H9 (cell line): ENCODE measurements at regions not wholly inside any gene's neighbourhood (a gene's known extent, or its start where the extent isn't known, plus 50 kb on each side); places are given as distances from the start of the nearest gene placed in this dataset.

ENCODE experiments used
- DNase-seq: peaks from one replicate; pipeline ENCODE4 v3.0.0-alpha.2; 2017
- H2AFZ ChIP-seq: one replicate; pipeline ENCODE4 v1.6.1; 2013; ENCODE audit warnings: mild to moderate bottlenecking, low read length, control low read depth, moderate library complexity
- H2AK5ac ChIP-seq: 2 replicates; pipeline ENCODE4 v1.6.1; 2013; ENCODE audit warnings: low read length, control low read depth, mixed read lengths; ENCODE audit not compliant: insufficient read length
- H2BK120ac ChIP-seq: one replicate; pipeline ENCODE4 v1.6.1; 2013; ENCODE audit warnings: low read depth, mild to moderate bottlenecking, low read length, control low read depth, inconsistent platforms; ENCODE audit not compliant: poor library complexity, severe bottlenecking
- H2BK12ac ChIP-seq: 2 replicates; pipeline ENCODE4 v1.6.1; 2013; ENCODE audit warnings: low read length, control low read depth, mixed read lengths, low read depth; ENCODE audit not compliant: insufficient read length
- H2BK15ac ChIP-seq: 2 replicates; pipeline ENCODE4 v1.6.1; 2013; ENCODE audit warnings: low read depth, low read length, control low read depth
- H2BK20ac ChIP-seq: one replicate; pipeline ENCODE4 v1.6.1; 2013; ENCODE audit warnings: low read depth, mild to moderate bottlenecking, low read length, control low read depth, inconsistent platforms; ENCODE audit not compliant: poor library complexity, severe bottlenecking
- H2BK5ac ChIP-seq: 2 replicates; pipeline ENCODE4 v1.6.1; 2013; ENCODE audit warnings: low read length, control low read depth, mixed read lengths; ENCODE audit not compliant: insufficient read length
- H3K14ac ChIP-seq: 2 replicates; pipeline ENCODE4 v1.6.1; 2013; ENCODE audit warnings: low read length, control low read depth; ENCODE audit not compliant: insufficient read depth
- H3K18ac ChIP-seq: 2 replicates; pipeline ENCODE4 v1.6.1; 2013; ENCODE audit warnings: low read depth, mild to moderate bottlenecking, mixed read lengths, low read length, control low read depth; ENCODE audit not compliant: insufficient read length
- H3K23ac ChIP-seq: 2 replicates; pipeline ENCODE4 v1.6.1; 2013; ENCODE audit warnings: low read length, control low read depth, mixed read lengths, low read depth; ENCODE audit not compliant: insufficient read length
- H3K23me2 ChIP-seq: 2 replicates; pipeline ENCODE4 v1.6.1; 2013; ENCODE audit warnings: low read depth, mild to moderate bottlenecking, mixed read lengths, low read length, control low read depth; ENCODE audit not compliant: insufficient read length, poor library complexity, severe bottlenecking
- H3K27ac ChIP-seq: 2 replicates; pipeline ENCODE4 v1.5.1; 2013; ENCODE audit warnings: low read length, control low read depth, mixed read lengths, low read depth; ENCODE audit not compliant: insufficient read length
- H3K27me3 ChIP-seq: 2 replicates; pipeline ENCODE4 v1.6.1; 2013; ENCODE audit warnings: low read length, control low read depth, inconsistent platforms; ENCODE audit not compliant: insufficient read depth
- H3K4ac ChIP-seq: 2 replicates; pipeline ENCODE4 v1.6.1; 2013; ENCODE audit warnings: low read depth, mild to moderate bottlenecking, control low read depth, inconsistent platforms, low read length, moderate library complexity
- H3K4me1 ChIP-seq: 2 replicates; pipeline ENCODE4 v1.6.1; 2013; ENCODE audit warnings: low read length, control low read depth, inconsistent platforms; ENCODE audit not compliant: insufficient read depth
- H3K4me2 ChIP-seq: 2 replicates; pipeline ENCODE4 v1.6.1; 2013; ENCODE audit warnings: low read length, control low read depth, mixed read lengths; ENCODE audit not compliant: insufficient read length, insufficient read depth
- H3K56ac ChIP-seq: 2 replicates; pipeline ENCODE4 v1.6.1; 2013; ENCODE audit warnings: low read depth, mild to moderate bottlenecking, mixed read lengths, low read length, control low read depth; ENCODE audit not compliant: insufficient read length
- H3K79me1 ChIP-seq: 2 replicates; pipeline ENCODE4 v1.6.1; 2013; ENCODE audit warnings: low read depth, mild to moderate bottlenecking, moderate library complexity, low read length, control low read depth, inconsistent platforms; ENCODE audit not compliant: insufficient read depth, poor library complexity, severe bottlenecking
- H3K79me2 ChIP-seq: 2 replicates; pipeline ENCODE4 v1.6.1; 2013; ENCODE audit warnings: low read length, control low read depth, inconsistent platforms; ENCODE audit not compliant: insufficient read depth
- H3K9ac ChIP-seq: 2 replicates; pipeline ENCODE4 v1.6.1; 2013; ENCODE audit warnings: low read length, control low read depth, mixed read lengths; ENCODE audit not compliant: insufficient read length; ENCODE audit errors: extremely low read depth
- H3K9me3 ChIP-seq: one replicate; pipeline ENCODE4 v1.6.1; 2013; ENCODE audit warnings: low read depth, low read length, inconsistent platforms; ENCODE audit not compliant: control insufficient read depth
- H3T11ph ChIP-seq: one replicate; pipeline ENCODE4 v1.6.1; 2013; ENCODE audit warnings: mild to moderate bottlenecking, low read length, control low read depth, inconsistent platforms
- H4K20me1 ChIP-seq: one replicate; pipeline ENCODE4 v1.6.1; 2013; ENCODE audit not compliant: control insufficient read depth, insufficient read length, insufficient read depth
- H4K5ac ChIP-seq: 2 replicates; pipeline ENCODE4 v1.6.1; 2013; ENCODE audit warnings: low read depth, mild to moderate bottlenecking, mixed read lengths, low read length, control low read depth; ENCODE audit not compliant: insufficient read length
- H4K8ac ChIP-seq: replicated peaks from 2 replicates; pipeline ENCODE4 v1.6.1; 2013; ENCODE audit warnings: low read length, control low read depth, mixed read lengths, low read depth; ENCODE audit not compliant: insufficient read length
- H4K91ac ChIP-seq: 2 replicates; pipeline ENCODE4 v1.6.1; 2013; ENCODE audit warnings: low read depth, mild to moderate bottlenecking, moderate library complexity, mixed read lengths, low read length, control low read depth; ENCODE audit not compliant: insufficient read length
- H3K27ac Mint-ChIP-seq, 3 experiments: 2 replicates in 2 of 3; 3 replicates in 1 of 3; pipeline ENCODE4 v1.8.0; 2020 to 2021; ENCODE audit warnings: mixed read lengths in 3 of 3, mild to moderate bottlenecking in 1 of 3, moderate library complexity in 1 of 3
- H3K27me3 Mint-ChIP-seq: 2 replicates; pipeline ENCODE4 v1.8.0; 2021; ENCODE audit warnings: low read depth, mild to moderate bottlenecking, moderate library complexity, mixed read lengths
- H3K36me3 Mint-ChIP-seq, 3 experiments: 2 replicates in 2 of 3; 3 replicates in 1 of 3; pipeline ENCODE4 v1.8.0; 2020 to 2021; ENCODE audit warnings: low read depth in 3 of 3, mixed read lengths in 3 of 3; ENCODE audit not compliant: insufficient read depth in 1 of 3
- H3K4me1 Mint-ChIP-seq, 2 experiments: 2 replicates each; pipeline ENCODE4 v1.8.0; 2020; ENCODE audit warnings: mixed read lengths in 2 of 2
- H3K4me3 Mint-ChIP-seq, 2 experiments: 2 replicates in 1 of 2; 3 replicates in 1 of 2; pipeline ENCODE4 v1.8.0; 2020 to 2021; ENCODE audit warnings: mild to moderate bottlenecking in 2 of 2, mixed read lengths in 2 of 2, moderate library complexity in 1 of 2
- H3K9me3 Mint-ChIP-seq, 2 experiments: 2 replicates in 1 of 2; 3 replicates in 1 of 2; pipeline ENCODE4 v1.8.0; 2020; ENCODE audit warnings: mild to moderate bottlenecking in 2 of 2, mixed read lengths in 2 of 2, moderate library complexity in 1 of 2
- CTCF ChIP-seq: fragments of 200-600 bp; sonication (generic); conservative IDR thresholded peaks from 3 replicates; pipeline ENCODE4 v1.8.0; 2021; ENCODE audit warnings: antibody characterized with exemption, mild to moderate bottlenecking
- WGBS: extraction: QIAGEN DNeasy Blood & Tissue Kit; methylation state at CpG from one replicate; pipeline ENCODE4 v1.1.7; 2013; ENCODE audit warnings: missing lambda C conversion rate, low lambda C conversion rate, mixed read lengths; ENCODE audit not compliant: insufficient read length; ENCODE audit errors: extremely low coverage; 5-methylcytosine and 5-hydroxymethylcytosine counted together

- H3K4me3 Mint-ChIP-seq: no peak overlapping the region
- H3K9me3 Mint-ChIP-seq: no peaks in the 10 kb centered on the region; a peak in 1 of 5 replicates
- Histone ChIP-seq H4K5ac (no peak overlapping the region), H3K79me1 (no peaks in the 10 kb centered on the region), H2BK5ac (no peak overlapping the region), H2BK12ac (no peak overlapping the region), H2BK15ac (no peak overlapping the region), H3K9me3 (no peaks in the 10 kb centered on the region), H3K56ac (no peak overlapping the region), H3K23ac (no peak overlapping the region), H2BK120ac (no peak overlapping the region), H2BK20ac (no peak overlapping the region), H3K79me2 (no peaks in the 10 kb centered on the region), H3T11ph (no peak overlapping the region), H3K4me2 (no peak overlapping the region), H4K8ac (no peak overlapping the region), H3K14ac (no peak overlapping the region), H3K4ac (no peak overlapping the region), H4K20me1 (no peaks in the 10 kb centered on the region), H2AFZ (no peak overlapping the region), H3K23me2 (no peaks in the 10 kb centered on the region), H3K27ac (no peak overlapping the region), H2AK5ac (no peak overlapping the region), H3K18ac (no peak overlapping the region), H3K27me3 (no peaks in the 10 kb centered on the region), H3K9ac (no peak overlapping the region), H3K4me1 (no peaks in the 10 kb centered on the region; the same call in 1 of the 2 replicates), H4K91ac (no peak overlapping the region)
- H3K36me3 Mint-ChIP-seq: no peaks in the 10 kb centered on the region; a peak in 1 of 7 replicates
- no CpG with 5 or more reads among the region's 11 CpGs for WGBS
- no peak for DNase-seq
- no peak for TF ChIP-seq CTCF
- H3K4me1 Mint-ChIP-seq: peaks cover 3 to 16% of the 10 kb centered on the region in 2 experiments; a peak in 3 of 4 replicates
- no peak overlapping the region for H3K27ac Mint-ChIP-seq
- H3K27me3 Mint-ChIP-seq: peaks cover 17% of the 10 kb centered on the region
These were observed 249.9 kb downstream of the SKAP2 start for GRCh38 chr7:26614503-26614902.
